T-helper 2 cell treated with Interferon-gamma antibody and Interleukin-4, amounts not matched to agents 100 ng/mL and 5 ng/mL, for 36 hours (primary cell): ENCODE measurements at regions not wholly inside any gene's neighbourhood (a gene's known extent, or its start where the extent isn't known, plus 50 kb on each side); places are given as distances from the start of the nearest gene placed in this dataset.
"Not testable (repeated sequence)": the region's sequence is repeated elsewhere in the genome, so short reads cannot be mapped to it uniquely, and the experiment has no call there.

Experiments used
- intact Hi-C: fragments of 100-400 bp; cut with micrococcal nuclease; formaldehyde crosslinking; loops from one replicate; pipeline ENCODE4 v1.15.1; 2023

GRCh38 chr15:79157631-79158592, 67.3 kb upstream of the RASGRF1 start:
- intact Hi-C loops = no loop called here

- intact Hi-C loops = no loop called here
Observed at GRCh38 chr15:79156704-79157375, 66.3 kb upstream of the RASGRF1 start.

- intact Hi-C loops = no loop called here
Observed at GRCh38 chr15:79154483-79155135, 64.0 kb upstream of the RASGRF1 start.

GRCh38 chr15:79144290-79144689, 53.7 kb upstream of the RASGRF1 start:
- intact Hi-C loops = not testable (repeated sequence)

GRCh38 chr15:79140846-79141570, 50.4 kb upstream of the RASGRF1 start:
- intact Hi-C loops = no loop called here
